ENCODE measurements at regions not wholly inside any gene's neighbourhood (a gene's known extent, or its start where the extent isn't known, plus 50 kb on each side); places are given as distances from the start of the nearest gene placed in this dataset.

- ATAC-seq (no peak), DNase-seq (no peak)
- no peak overlapping the region for H3K27ac ChIP-seq
- peaks cover 0 to 29% (median 0%) of the 10 kb centered on the region in 12 donors for H3K4me1 ChIP-seq
- 81 to 89% (median 87%) methylated on average over 6 of the region's 6 CpGs for WGBS, 4 donors
- no peaks in the 10 kb centered on the region for H3K27me3 ChIP-seq
- H3K9me3 ChIP-seq, result peaks cover 0 to 5% (median 0%) of the 10 kb centered on the region in 12 donors
- H3K4me3 ChIP-seq, result no peak overlapping the region
- intact Hi-C loops (cut with DNase I), result loop anchor here in 1 of 10 donors (10.0 kb wide), 1 partner anchor 65 kb away; no protein-coding TSS in a partner anchor
- TF ChIP-seq CTCF (IDR thresholded peaks at IDR 0.05) (no peak), POLR2A (IDR thresholded peaks at IDR 0.05) (no peak)
- H3K36me3 ChIP-seq, result no peaks in the 10 kb centered on the region
Observed at GRCh38 chr7:22659741-22660140, 67.3 kb upstream of the IL6 start.

- Histone ChIP-seq H3K36me3 (no peaks in the 10 kb centered on the region), H3K4me3 (no peak overlapping the region), H3K27me3 (no peaks in the 10 kb centered on the region), H3K4me1 (peaks cover 0 to 19% (median 0%) of the 10 kb centered on the region in 12 donors), H3K27ac (no peak overlapping the region), H3K9me3 (peaks cover 0 to 5% (median 0%) of the 10 kb centered on the region in 12 donors)
- DNase-seq (no peak), ATAC-seq (no peak)
- WGBS, 4 donors, result 88 to 92% (median 90%) methylated on average over 3 of the region's 3 CpGs
- TF ChIP-seq POLR2A (IDR thresholded peaks at IDR 0.05), result no peak
- TF ChIP-seq CTCF (IDR thresholded peaks at IDR 0.05), result no peak
- intact Hi-C loops (cut with DNase I), result loop anchor here in 1 of 10 donors (10.0 kb wide), 1 partner anchor 63 kb away; no protein-coding TSS in a partner anchor
Observed at GRCh38 chr7:22658031-22658430, 69.0 kb upstream of the IL6 start.

GRCh38 chr7:22657479-22657878 lies 69.5 kb upstream of the IL6 start:
- no peak for DNase-seq
- no peak overlapping the region for H3K27ac ChIP-seq
- no peaks in the 10 kb centered on the region for H3K36me3 ChIP-seq
- intact Hi-C loops (cut with DNase I), result loop anchor here in 1 of 10 donors (10.0 kb wide), 1 partner anchor 63 kb away; no protein-coding TSS in a partner anchor
- TF ChIP-seq CTCF (IDR thresholded peaks at IDR 0.05) (no peak), POLR2A (IDR thresholded peaks at IDR 0.05) (no peak)
- ATAC-seq, result no peak
- 68 to 85% (median 77%) methylated on average over 1 of the region's 1 CpG for WGBS, 4 donors
- no peaks in the 10 kb centered on the region for H3K27me3 ChIP-seq
- no peak overlapping the region for H3K4me3 ChIP-seq
- peaks cover 0 to 13% (median 0%) of the 10 kb centered on the region in 12 donors for H3K4me1 ChIP-seq
- H3K9me3 ChIP-seq, result peaks cover 0 to 5% (median 0%) of the 10 kb centered on the region in 12 donors

- ATAC-seq, result no peak
- H3K4me3 ChIP-seq, result no peak overlapping the region
- intact Hi-C loops (cut with DNase I), result loop anchor here in 1 of 10 donors (10.0 kb wide), 1 partner anchor 61 kb away; no protein-coding TSS in a partner anchor
- 89 to 98% (median 96%) methylated on average over 4 of the region's 4 CpGs for WGBS, 4 donors
- TF ChIP-seq POLR2A (IDR thresholded peaks at IDR 0.05) (no peak), CTCF (IDR thresholded peaks at IDR 0.05) (no peak)
- H3K4me1 ChIP-seq, result peaks cover 0 to 20% (median 0%) of the 10 kb centered on the region in 12 donors
- H3K27me3 ChIP-seq, result no peaks in the 10 kb centered on the region
- no peak overlapping the region for H3K27ac ChIP-seq
- no peaks in the 10 kb centered on the region for H3K36me3 ChIP-seq
- H3K9me3 ChIP-seq, result peaks cover 0 to 5% (median 0%) of the 10 kb centered on the region in 12 donors
- no peak for DNase-seq
Observed at GRCh38 chr7:22655781-22656180, 71.2 kb upstream of the IL6 start.
